Nephron progenitor cell (in vitro differentiated cells): ENCODE measurements at regions not wholly inside any gene's neighbourhood (a gene's known extent, or its start where the extent isn't known, plus 50 kb on each side); places are given as distances from the start of the nearest gene placed in this dataset.

ENCODE experiments used
- DNase-seq: peaks from one replicate; pipeline ENCODE4 v3.0.0; 2021
- H3K27ac Mint-ChIP-seq: 2 replicates; pipeline ENCODE4 v1.8.0; 2021; ENCODE audit warnings: mild to moderate bottlenecking, moderate library complexity, mixed read lengths
- H3K27me3 Mint-ChIP-seq: 2 replicates; pipeline ENCODE4 v1.8.0; 2021; ENCODE audit warnings: mild to moderate bottlenecking, low read depth, mixed read lengths; ENCODE audit not compliant: poor library complexity
- H3K36me3 Mint-ChIP-seq: 2 replicates; pipeline ENCODE4 v1.8.0; 2021; ENCODE audit warnings: low read depth, mixed read lengths
- H3K4me1 Mint-ChIP-seq: 2 replicates; pipeline ENCODE4 v1.8.0; 2021; ENCODE audit warnings: mixed read lengths
- H3K4me3 Mint-ChIP-seq: 2 replicates; pipeline ENCODE4 v1.8.0; 2021; ENCODE audit warnings: mild to moderate bottlenecking, moderate library complexity, mixed read lengths
- H3K9me3 Mint-ChIP-seq: 2 replicates; pipeline ENCODE4 v1.8.0; 2021; ENCODE audit warnings: mild to moderate bottlenecking, moderate library complexity, mixed read lengths
- CTCF ChIP-seq: fragments of 200-600 bp; sonication (generic); IDR thresholded peaks from 2 replicates; pipeline ENCODE4 v1.5.0; 2021; ENCODE audit warnings: antibody characterized with exemption

GRCh38 chr20:22384978-22385377 lies 199.4 kb downstream of the FOXA2 start:
- Mint-ChIP-seq H3K4me3 (no peak overlapping the region), H3K9me3 (no peaks in the 10 kb centered on the region), H3K27me3 (peaks cover 7% of the 10 kb centered on the region), H3K4me1 (peaks cover 9% of the 10 kb centered on the region), H3K27ac (no peak overlapping the region), H3K36me3 (no peaks in the 10 kb centered on the region)
- DNase-seq: no peak
- no peak for TF ChIP-seq CTCF

- no peaks in the 10 kb centered on the region for H3K36me3 Mint-ChIP-seq
Observed at GRCh38 chr20:22383156-22383555, 201.2 kb downstream of the FOXA2 start.

GRCh38 chr20:22382742-22383141 lies 201.6 kb downstream of the FOXA2 start:
- H3K9me3 Mint-ChIP-seq: no peaks in the 10 kb centered on the region
- H3K36me3 Mint-ChIP-seq: no peaks in the 10 kb centered on the region
- peaks cover 9% of the 10 kb centered on the region for H3K4me1 Mint-ChIP-seq

More at GRCh38 chr20:22383156-22383555, 201.2 kb downstream of the FOXA2 start:
- no peak for DNase-seq
- peaks cover 5% of the 10 kb centered on the region for H3K27me3 Mint-ChIP-seq
- H3K9me3 Mint-ChIP-seq: no peaks in the 10 kb centered on the region
- no peak overlapping the region for H3K27ac Mint-ChIP-seq
- no peak overlapping the region for H3K4me3 Mint-ChIP-seq
- peaks cover 9% of the 10 kb centered on the region for H3K4me1 Mint-ChIP-seq
- TF ChIP-seq CTCF: no peak

GRCh38 chr20:22381812-22382416 lies 202.5 kb downstream of the FOXA2 start:
- Mint-ChIP-seq H3K27me3 (peaks cover 9% of the 10 kb centered on the region), H3K4me1 (peaks cover 3% of the 10 kb centered on the region), H3K36me3 (no peaks in the 10 kb centered on the region), H3K27ac (no peak overlapping the region), H3K4me3 (no peak overlapping the region), H3K9me3 (no peaks in the 10 kb centered on the region)
- no peak for DNase-seq
- TF ChIP-seq CTCF: no peak

More at GRCh38 chr20:22382742-22383141, 201.6 kb downstream of the FOXA2 start:
- Mint-ChIP-seq H3K27ac (no peak overlapping the region), H3K4me3 (no peak overlapping the region), H3K27me3 (peaks cover 7% of the 10 kb centered on the region)
- no peak for TF ChIP-seq CTCF
- no peak for DNase-seq

- no peak for DNase-seq
- Mint-ChIP-seq H3K9me3 (no peaks in the 10 kb centered on the region), H3K27me3 (peaks cover 9% of the 10 kb centered on the region), H3K27ac (no peak overlapping the region), H3K4me1 (peaks cover 7% of the 10 kb centered on the region), H3K36me3 (no peaks in the 10 kb centered on the region), H3K4me3 (no peak overlapping the region)
- TF ChIP-seq CTCF: no peak
Observed at GRCh38 chr20:22379472-22379871, 204.9 kb downstream of the FOXA2 start.
